Thyroid gland (tissue), 4 donors: ENCODE measurements at regions not wholly inside any gene's neighbourhood (a gene's known extent, or its start where the extent isn't known, plus 50 kb on each side); places are given as distances from the start of the nearest gene placed in this dataset.

ENCODE experiments used
- DNase-seq, 2 donors: peaks; one replicate each; pipeline ENCODE4 v3.0.0-alpha.2; 2019
- H3K27ac ChIP-seq, 3 donors: fragments of 200-600 bp; sonication (generic); 1 replicate in 2 of 3; 2 replicates in 1 of 3; pipeline ENCODE4 v1.5.1; 2016 to 2019; ENCODE audit warnings: mild to moderate bottlenecking in 1 of 3, moderate library complexity in 1 of 3
- H3K27me3 ChIP-seq: fragments of 200-600 bp; sonication (generic); one replicate; pipeline ENCODE4 v1.5.1; 2019
- H3K36me3 ChIP-seq, 2 donors: fragments of 200-600 bp; sonication (generic); one replicate each; pipeline ENCODE4 v1.5.1; 2016 to 2019
- H3K4me1 ChIP-seq, 2 donors: fragments of 200-600 bp; sonication (generic); one replicate each; pipeline ENCODE4 v1.5.1; 2017 to 2019
- H3K4me3 ChIP-seq, 3 donors: fragments of 200-600 bp; sonication (generic); replicated peaks in 1 of 3; 1 replicate in 2 of 3; 2 replicates in 1 of 3; pipeline ENCODE4 v1.5.1; 2016; ENCODE audit warnings: mild to moderate bottlenecking in 1 of 3
- H3K9me3 ChIP-seq: fragments of 200-600 bp; sonication (generic); one replicate; pipeline ENCODE4 v1.5.1; 2017
- POLR2A ChIP-seq, 2 donors: fragments of 450-650 bp; IDR thresholded peaks; one replicate each; pipeline ENCODE4 v1.6.1; 2017; ENCODE audit warnings: antibody characterized with exemption in 2 of 2, mild to moderate bottlenecking in 2 of 2, moderate library complexity in 1 of 2
- WGBS, 2 donors: methylation state at CpG; one replicate each; pipeline ENCODE4 v1.1.5; 2017; 5-methylcytosine and 5-hydroxymethylcytosine counted together
- intact Hi-C: fragments of 100-400 bp; cut with DNase I; formaldehyde crosslinking; loops from one replicate; pipeline ENCODE4 v1.15.1; 2023
- TF ChIP-seq, protein P1 (sequence below), 6 experiments: fragments of 200-600 bp in 3 of 6; fragments of 450-650 bp in 3 of 6; sonication (generic) in 3 of 6; IDR thresholded peaks; one replicate each; pipeline ENCODE4 v1.5.1; 2016 to 2019; ENCODE audit warnings: antibody characterized with exemption in 6 of 6, mild to moderate bottlenecking in 2 of 6, inconsistent platforms in 1 of 6, moderate library complexity in 1 of 6

DNA sequence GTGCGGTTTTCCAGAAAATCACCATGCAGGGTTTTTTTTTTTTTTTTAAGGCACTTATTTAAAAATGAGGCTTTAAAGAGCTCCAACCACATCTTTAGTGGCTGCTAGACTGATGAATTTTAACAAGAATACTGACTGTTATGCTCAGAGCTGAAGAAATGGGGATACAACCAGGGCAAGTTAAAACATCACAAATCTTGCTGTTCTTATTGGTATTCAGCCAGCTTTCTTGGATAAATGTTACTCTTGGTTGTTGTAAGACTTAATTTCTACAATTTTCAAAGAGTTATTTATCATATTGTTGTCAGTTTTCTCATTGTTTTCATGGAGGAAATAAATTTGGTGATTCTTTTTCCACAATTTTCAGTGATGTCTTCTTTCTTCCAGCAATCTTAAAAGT is 352.8 kb upstream of the FAM174A start:
- WGBS, 2 donors = 90 to 98% methylated on average over 1 of the region's 1 CpG

DNA sequence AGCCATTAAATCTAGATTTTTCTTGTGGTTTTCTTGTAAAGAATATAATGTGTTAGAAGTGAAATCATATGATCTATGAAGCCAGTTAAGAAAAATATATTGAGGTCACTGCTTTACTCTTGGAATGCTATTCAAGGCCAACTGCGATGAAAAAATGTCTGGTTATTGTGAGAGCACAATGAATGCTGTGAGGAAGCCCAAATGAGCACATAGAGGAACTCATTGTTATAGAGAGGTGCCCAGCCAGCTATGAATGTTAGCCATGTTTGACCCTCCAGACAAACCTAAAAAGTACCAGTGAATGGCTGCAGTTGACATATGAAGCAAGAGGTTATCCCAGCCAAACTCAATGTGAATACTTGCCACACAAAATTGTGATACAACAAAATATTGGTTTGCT is 359.8 kb upstream of the FAM174A start:
- Histone ChIP-seq H3K27me3 (no peaks in the 10 kb centered on the region), H3K36me3 (no peaks in the 10 kb centered on the region), H3K4me1 (no peaks in the 10 kb centered on the region), H3K27ac (no peak overlapping the region), H3K4me3 (no peak overlapping the region), H3K9me3 (no peaks in the 10 kb centered on the region)
- intact Hi-C loops = no loop called here
- DNase-seq = no peak
- WGBS, 2 donors = 87 to 89% methylated on average over 1 of the region's 1 CpG
- TF ChIP-seq POLR2A (IDR thresholded peaks at IDR 0.05) = no peak
- TF ChIP-seq, protein P1, sequence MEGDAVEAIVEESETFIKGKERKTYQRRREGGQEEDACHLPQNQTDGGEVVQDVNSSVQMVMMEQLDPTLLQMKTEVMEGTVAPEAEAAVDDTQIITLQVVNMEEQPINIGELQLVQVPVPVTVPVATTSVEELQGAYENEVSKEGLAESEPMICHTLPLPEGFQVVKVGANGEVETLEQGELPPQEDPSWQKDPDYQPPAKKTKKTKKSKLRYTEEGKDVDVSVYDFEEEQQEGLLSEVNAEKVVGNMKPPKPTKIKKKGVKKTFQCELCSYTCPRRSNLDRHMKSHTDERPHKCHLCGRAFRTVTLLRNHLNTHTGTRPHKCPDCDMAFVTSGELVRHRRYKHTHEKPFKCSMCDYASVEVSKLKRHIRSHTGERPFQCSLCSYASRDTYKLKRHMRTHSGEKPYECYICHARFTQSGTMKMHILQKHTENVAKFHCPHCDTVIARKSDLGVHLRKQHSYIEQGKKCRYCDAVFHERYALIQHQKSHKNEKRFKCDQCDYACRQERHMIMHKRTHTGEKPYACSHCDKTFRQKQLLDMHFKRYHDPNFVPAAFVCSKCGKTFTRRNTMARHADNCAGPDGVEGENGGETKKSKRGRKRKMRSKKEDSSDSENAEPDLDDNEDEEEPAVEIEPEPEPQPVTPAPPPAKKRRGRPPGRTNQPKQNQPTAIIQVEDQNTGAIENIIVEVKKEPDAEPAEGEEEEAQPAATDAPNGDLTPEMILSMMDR (IDR thresholded peaks at IDR 0.05) = no peak

More for the DNA sequence above, 352.8 kb upstream of the FAM174A start:
- Histone ChIP-seq H3K4me3 (no peak overlapping the region), H3K36me3 (no peaks in the 10 kb centered on the region), H3K9me3 (no peaks in the 10 kb centered on the region), H3K4me1 (no peaks in the 10 kb centered on the region), H3K27me3 (no peaks in the 10 kb centered on the region), H3K27ac (no peak overlapping the region)
- TF ChIP-seq POLR2A (IDR thresholded peaks at IDR 0.05) = no peak
- TF ChIP-seq, protein P1 (IDR thresholded peaks at IDR 0.05) = no peak
- no peak for DNase-seq
- intact Hi-C loops = no loop called here

DNA sequence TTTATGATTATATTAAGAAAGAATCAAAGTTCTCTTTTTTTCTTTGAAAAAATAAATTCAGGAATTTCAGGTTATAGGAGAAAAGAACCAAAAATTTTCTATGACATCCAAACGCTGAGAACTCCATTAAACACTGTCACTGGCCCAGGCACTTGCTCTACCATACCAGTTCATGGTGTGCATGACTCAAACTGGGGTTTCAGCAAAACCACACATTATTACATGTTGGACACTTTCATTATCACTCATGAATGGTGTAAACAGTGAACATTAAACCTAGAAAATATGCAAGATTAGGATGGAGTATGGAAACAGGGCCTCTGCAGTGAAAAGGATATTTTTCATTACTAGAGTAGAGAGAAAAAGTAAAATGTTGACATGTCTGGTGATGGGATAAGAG is 369.9 kb upstream of the FAM174A start:
- intact Hi-C loops = no loop called here
- no peaks in the 10 kb centered on the region for H3K9me3 ChIP-seq
- 89 to 92% methylated on average over 1 of the region's 1 CpG for WGBS, 2 donors
- H3K4me1 ChIP-seq = no peaks in the 10 kb centered on the region
- H3K4me3 ChIP-seq = no peak overlapping the region
- H3K36me3 ChIP-seq = no peaks in the 10 kb centered on the region
- H3K27ac ChIP-seq = no peak overlapping the region
- no peak for TF ChIP-seq POLR2A (IDR thresholded peaks at IDR 0.05)
- TF ChIP-seq, protein P1 (IDR thresholded peaks at IDR 0.05) = no peak
- no peak for DNase-seq
- H3K27me3 ChIP-seq = no peaks in the 10 kb centered on the region

DNA sequence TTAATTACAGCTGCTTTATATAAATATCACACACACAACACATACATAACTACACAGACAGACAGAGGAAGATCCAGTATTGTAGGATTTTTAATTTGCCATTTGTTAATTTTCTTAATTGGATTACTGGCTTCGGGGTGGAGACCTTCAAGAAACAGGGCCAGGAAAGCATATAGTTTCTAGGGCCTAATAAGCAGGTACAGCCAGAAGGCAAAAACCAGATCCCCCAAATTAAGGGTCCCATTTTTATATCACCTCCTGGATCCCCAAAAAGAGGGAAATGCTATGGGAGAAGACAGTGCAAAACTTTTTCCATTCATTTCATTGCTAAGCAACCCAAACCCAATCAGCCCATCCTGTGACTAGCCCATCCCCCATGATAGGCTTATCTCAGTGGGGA is 373.3 kb upstream of the FAM174A start:
- Histone ChIP-seq H3K27ac (no peak overlapping the region), H3K9me3 (no peaks in the 10 kb centered on the region), H3K36me3 (no peaks in the 10 kb centered on the region), H3K4me3 (no peak overlapping the region), H3K4me1 (no peaks in the 10 kb centered on the region), H3K27me3 (no peaks in the 10 kb centered on the region)
- intact Hi-C loops = no loop called here
- 86 to 92% methylated on average over 1 of the region's 1 CpG for WGBS, 2 donors
- no peak for DNase-seq
- TF ChIP-seq, protein P1 (IDR thresholded peaks at IDR 0.05) = no peak
- TF ChIP-seq POLR2A (IDR thresholded peaks at IDR 0.05) = no peak

DNA sequence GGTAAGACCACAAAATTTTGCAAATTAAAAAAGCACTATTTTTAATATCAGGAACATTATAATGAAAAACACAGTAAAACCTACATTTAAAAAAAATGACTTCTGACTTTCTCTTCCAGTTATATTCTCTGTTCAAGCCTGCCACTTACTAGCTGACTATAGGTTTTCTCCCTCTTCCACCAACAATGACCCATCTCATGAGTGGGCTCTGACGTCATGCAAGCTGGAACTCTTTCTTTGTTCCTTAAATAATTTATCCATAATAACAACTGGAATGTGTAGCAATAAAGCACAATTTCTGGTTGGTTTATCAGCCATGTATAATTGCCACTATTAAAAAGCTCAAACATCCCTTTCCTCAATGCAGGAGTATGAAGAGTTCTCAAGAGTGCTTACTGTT is 378.1 kb upstream of the FAM174A start:
- Histone ChIP-seq H3K4me3 (no peak overlapping the region), H3K9me3 (no peaks in the 10 kb centered on the region), H3K27ac (no peak overlapping the region), H3K27me3 (no peaks in the 10 kb centered on the region), H3K4me1 (no peaks in the 10 kb centered on the region), H3K36me3 (no peaks in the 10 kb centered on the region)
- intact Hi-C loops = no loop called here
- no peak for DNase-seq
- TF ChIP-seq, protein P1 (IDR thresholded peaks at IDR 0.05) = no peak
- no peak for TF ChIP-seq POLR2A (IDR thresholded peaks at IDR 0.05)
- 83 to 85% methylated on average over 1 of the region's 1 CpG for WGBS, 2 donors
